K562 (cell line): ENCODE measurements at regions not wholly inside any gene's neighbourhood (a gene's known extent, or its start where the extent isn't known, plus 50 kb on each side); places are given as distances from the start of the nearest gene placed in this dataset.

Source experiments
- CCAR2 ChIP-seq: fragments of 200-400 bp; formaldehyde crosslinking; IDR thresholded peaks from 2 replicates; pipeline ENCODE4 v1.6.1; 2017; ENCODE audit warnings: mild to moderate bottlenecking, low read depth, low read length
- COPS2 ChIP-seq: fragments of 450-650 bp; conservative IDR thresholded peaks from 2 replicates; pipeline ENCODE4 v1.6.1; 2016; ENCODE audit warnings: mild to moderate bottlenecking, moderate library complexity
- CREBBP ChIP-seq: IDR thresholded peaks from one replicate; pipeline ENCODE4 v1.6.1; 2012; ENCODE audit warnings: low read depth, mild to moderate bottlenecking, control low read depth, inconsistent platforms, low read length
- DIDO1 ChIP-seq: fragments of 450-650 bp; IDR thresholded peaks from 2 replicates; pipeline ENCODE4 v1.6.1; 2016; ENCODE audit warnings: low read depth, missing biosample characterization, missing genetic modification characterization
- E2F4 ChIP-seq: sonication (generic); formaldehyde crosslinking; IDR thresholded peaks from 2 replicates; pipeline ENCODE4 v1.8.0; 2022; ENCODE audit warnings: mild to moderate bottlenecking, low read depth, missing genetic modification reagents
- FOXM1 ChIP-seq, 2 experiments: fragments of 450-650 bp in 1 of 2; sonication (generic) in 1 of 2; formaldehyde crosslinking in 1 of 2; IDR thresholded peaks; 2 replicates each; pipeline versions ENCODE4 v1.6.1 to v1.9.0; 2017 to 2022; ENCODE audit warnings: low read depth in 2 of 2, mild to moderate bottlenecking in 2 of 2, missing genetic modification reagents in 1 of 2, moderate library complexity in 1 of 2
- MEF2D ChIP-seq: conservative IDR thresholded peaks from 2 replicates; pipeline ENCODE4 v1.6.1; 2016; ENCODE audit warnings: low read depth, missing genetic modification characterization, missing compliant biosample characterization
- RAD21 ChIP-seq, 2 experiments: fragments of 250-450 bp in 1 of 2; fragments of 450-650 bp in 1 of 2; sonication (Bioruptor Pico) in 1 of 2; formaldehyde crosslinking in 1 of 2; IDR thresholded peaks in 1 of 2; conservative IDR thresholded peaks in 1 of 2; 2 replicates each; pipeline versions ENCODE4 v1.4.0 to v1.8.0; 2020 to 2022; ENCODE audit warnings: mild to moderate bottlenecking in 2 of 2, moderate library complexity in 1 of 2
- SIN3B ChIP-seq: fragments of 450-650 bp; IDR thresholded peaks from 2 replicates; pipeline ENCODE4 v1.6.1; 2017; ENCODE audit warnings: low read depth, mild to moderate bottlenecking, moderate library complexity
- STAG1 ChIP-seq: sonication (generic); formaldehyde crosslinking; IDR thresholded peaks from 2 replicates; pipeline ENCODE4 v1.5.0; 2020; ENCODE audit warnings: missing genetic modification reagents, borderline replicate concordance
- ZBTB11 ChIP-seq, 3 experiments: fragments of 200-800 bp in 1 of 3; fragments of 250-450 bp in 1 of 3; fragments of 450-650 bp in 1 of 3; sonication (Bioruptor Pico) in 1 of 3; sonication (Bioruptor generic) in 1 of 3; formaldehyde crosslinking in 1 of 3; IDR thresholded peaks; 2 replicates each; pipeline versions ENCODE4 v1.6.1 to v1.8.0; 2016 to 2022; ENCODE audit warnings: mild to moderate bottlenecking in 2 of 3, missing genetic modification characterization in 2 of 3, missing compliant biosample characterization in 1 of 3, moderate library complexity in 1 of 3
- ZNF197 ChIP-seq: fragments of 200-800 bp; sonication (Bioruptor generic); IDR thresholded peaks from 2 replicates; pipeline ENCODE4 v1.6.1; 2016; ENCODE audit warnings: low read depth, missing genetic modification characterization, missing compliant biosample characterization
- ZNF217 ChIP-seq: sonication (generic); formaldehyde crosslinking; IDR thresholded peaks from 2 replicates; pipeline ENCODE4 v1.8.0; 2022; ENCODE audit warnings: mild to moderate bottlenecking, missing genetic modification reagents
- ZNF224 ChIP-seq: sonication (generic); formaldehyde crosslinking; IDR thresholded peaks from 2 replicates; pipeline ENCODE4 v1.8.0; 2022; ENCODE audit warnings: mild to moderate bottlenecking, missing genetic modification reagents
- ZNF655 ChIP-seq: fragments of 250-450 bp; sonication (Bioruptor Pico); IDR thresholded peaks from 2 replicates; pipeline ENCODE4 v1.5.0; 2021
- TF ChIP-seq, protein P1 (sequence below), 2 experiments: fragments of 450-650 bp in 1 of 2; sonication (generic) in 1 of 2; formaldehyde crosslinking; conservative IDR thresholded peaks; 2 replicates each; pipeline versions ENCODE4 v1.4.0 to v1.8.1; 2020 to 2022; ENCODE audit warnings: mild to moderate bottlenecking in 1 of 2, missing genetic modification reagents in 1 of 2
- TF ChIP-seq, protein P2 (sequence below): sonication (generic); formaldehyde crosslinking; IDR thresholded peaks from 2 replicates; pipeline ENCODE4 v1.8.1; 2023; ENCODE audit warnings: mild to moderate bottlenecking, missing genetic modification reagents

GRCh38 chr3:194003114-194004057 is 132.6 kb upstream of the HES1 start (continued):
- TF ChIP-seq, protein P1, sequence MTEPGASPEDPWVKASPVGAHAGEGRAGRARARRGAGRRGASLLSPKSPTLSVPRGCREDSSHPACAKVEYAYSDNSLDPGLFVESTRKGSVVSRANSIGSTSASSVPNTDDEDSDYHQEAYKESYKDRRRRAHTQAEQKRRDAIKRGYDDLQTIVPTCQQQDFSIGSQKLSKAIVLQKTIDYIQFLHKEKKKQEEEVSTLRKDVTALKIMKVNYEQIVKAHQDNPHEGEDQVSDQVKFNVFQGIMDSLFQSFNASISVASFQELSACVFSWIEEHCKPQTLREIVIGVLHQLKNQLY (CRISPR knock-in tag; conservative IDR thresholded peaks at IDR 0.05) = no peak
- TF ChIP-seq, protein P2, sequence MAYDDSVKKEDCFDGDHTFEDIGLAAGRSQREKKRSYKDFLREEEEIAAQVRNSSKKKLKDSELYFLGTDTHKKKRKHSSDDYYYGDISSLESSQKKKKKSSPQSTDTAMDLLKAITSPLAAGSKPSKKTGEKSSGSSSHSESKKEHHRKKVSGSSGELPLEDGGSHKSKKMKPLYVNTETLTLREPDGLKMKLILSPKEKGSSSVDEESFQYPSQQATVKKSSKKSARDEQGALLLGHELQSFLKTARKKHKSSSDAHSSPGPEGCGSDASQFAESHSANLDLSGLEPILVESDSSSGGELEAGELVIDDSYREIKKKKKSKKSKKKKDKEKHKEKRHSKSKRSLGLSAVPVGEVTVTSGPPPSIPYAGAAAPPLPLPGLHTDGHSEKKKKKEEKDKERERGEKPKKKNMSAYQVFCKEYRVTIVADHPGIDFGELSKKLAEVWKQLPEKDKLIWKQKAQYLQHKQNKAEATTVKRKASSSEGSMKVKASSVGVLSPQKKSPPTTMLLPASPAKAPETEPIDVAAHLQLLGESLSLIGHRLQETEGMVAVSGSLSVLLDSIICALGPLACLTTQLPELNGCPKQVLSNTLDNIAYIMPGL (CRISPR knock-in tag) = no peak
- no peak for TF ChIP-seq DIDO1 (tag)
- peak; percentile 44 to 45; a peak in 3 of 4 replicates for TF ChIP-seq RAD21 (CRISPR knock-in tag; conservative IDR thresholded peaks at IDR 0.05 in 1 of 2, IDR thresholded peaks at IDR 0.05 in 1 of 2)
- TF ChIP-seq FOXM1 (IDR thresholded peaks at IDR 0.05; ENCODE audit: low read depth) = peak; percentile 60; the same call in 1 of the 2 replicates
- TF ChIP-seq FOXM1 (CRISPR knock-in tag; IDR thresholded peaks at IDR 0.05; ENCODE audit: low read depth) = no peak
- TF ChIP-seq SIN3B = no peak
- no peak for TF ChIP-seq STAG1 (CRISPR knock-in tag)
- no peak for TF ChIP-seq E2F4
- TF ChIP-seq ZNF217 (CRISPR knock-in tag) = no peak
- TF ChIP-seq ZNF197 (CRISPR knock-in tag) = no peak; the same call in 1 of the 2 replicates
- TF ChIP-seq ZNF224 (CRISPR knock-in tag) = no peak
- TF ChIP-seq CCAR2 = no peak
- no peak for TF ChIP-seq CREBBP
- TF ChIP-seq ZNF655 (CRISPR knock-in tag) = no peak
- TF ChIP-seq COPS2 = no peak
- TF ChIP-seq ZBTB11 (CRISPR knock-in tag; IDR thresholded peaks at IDR 0.05) = peak in 1 of 3 experiments; percentile 77; a peak in 2 of 6 replicates
- TF ChIP-seq MEF2D = peak; percentile 95
